ENCODE measurements at regions not wholly inside any gene's neighbourhood (a gene's known extent, or its start where the extent isn't known, plus 50 kb on each side); places are given as distances from the start of the nearest gene placed in this dataset.
A peak's percentile ranks its signal among the peaks of the same experiment; 100 is the strongest.

DNA sequence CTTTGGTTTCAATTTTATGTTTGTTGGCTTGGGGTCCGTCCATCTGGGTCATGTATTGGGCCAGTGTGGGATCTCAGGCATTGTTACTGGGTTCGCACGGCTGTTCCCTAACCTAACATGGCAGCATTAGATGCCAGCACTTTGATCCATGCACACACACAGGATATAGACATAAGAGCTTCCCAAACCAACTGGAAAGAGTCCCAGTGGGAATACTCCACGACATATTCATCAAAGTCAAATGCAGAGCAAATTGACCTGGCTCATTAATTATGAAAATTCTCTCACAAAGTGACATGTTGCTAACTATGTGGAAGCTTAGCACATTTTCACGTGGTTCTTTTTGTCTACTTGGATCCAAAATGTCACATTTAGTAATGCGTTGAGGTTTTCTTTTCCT, 130.4 kb downstream of the SETD4 start:
- Mint-ChIP-seq H3K36me3 (ENCODE audit: insufficient read depth, unreplicated experiment) (no peaks in the 10 kb centered on the region), H3K4me3 (ENCODE audit: unreplicated experiment) (no peak overlapping the region), H3K9me3 (ENCODE audit: unreplicated experiment) (no peaks in the 10 kb centered on the region), H3K27me3 (ENCODE audit: insufficient read depth, unreplicated experiment) (no peaks in the 10 kb centered on the region), H3K27ac (ENCODE audit: low read depth, unreplicated experiment) (no peak overlapping the region), H3K4me1 (ENCODE audit: insufficient read depth, unreplicated experiment) (peaks cover 10% of the 10 kb centered on the region)
- no peak for DNase-seq (ENCODE audit: unreplicated experiment)
- intact Hi-C loops (cut with micrococcal nuclease) = loop anchor here (5.0 kb wide), 1 partner anchor 43 kb away; no protein-coding TSS in a partner anchor
- TF ChIP-seq, protein P1, sequence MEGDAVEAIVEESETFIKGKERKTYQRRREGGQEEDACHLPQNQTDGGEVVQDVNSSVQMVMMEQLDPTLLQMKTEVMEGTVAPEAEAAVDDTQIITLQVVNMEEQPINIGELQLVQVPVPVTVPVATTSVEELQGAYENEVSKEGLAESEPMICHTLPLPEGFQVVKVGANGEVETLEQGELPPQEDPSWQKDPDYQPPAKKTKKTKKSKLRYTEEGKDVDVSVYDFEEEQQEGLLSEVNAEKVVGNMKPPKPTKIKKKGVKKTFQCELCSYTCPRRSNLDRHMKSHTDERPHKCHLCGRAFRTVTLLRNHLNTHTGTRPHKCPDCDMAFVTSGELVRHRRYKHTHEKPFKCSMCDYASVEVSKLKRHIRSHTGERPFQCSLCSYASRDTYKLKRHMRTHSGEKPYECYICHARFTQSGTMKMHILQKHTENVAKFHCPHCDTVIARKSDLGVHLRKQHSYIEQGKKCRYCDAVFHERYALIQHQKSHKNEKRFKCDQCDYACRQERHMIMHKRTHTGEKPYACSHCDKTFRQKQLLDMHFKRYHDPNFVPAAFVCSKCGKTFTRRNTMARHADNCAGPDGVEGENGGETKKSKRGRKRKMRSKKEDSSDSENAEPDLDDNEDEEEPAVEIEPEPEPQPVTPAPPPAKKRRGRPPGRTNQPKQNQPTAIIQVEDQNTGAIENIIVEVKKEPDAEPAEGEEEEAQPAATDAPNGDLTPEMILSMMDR (IDR thresholded peaks at IDR 0.05; ENCODE audit: unreplicated experiment) = no peak
- no TSS peak for BruUV-seq (replicated peaks)
- CTCF ChIA-PET = interaction anchor here (0.5 to 1.0 kb wide), 4 partner anchors 37 to 1243 kb away, joined by 3 read pairs; no protein-coding TSS in a partner anchor
- POLR2A ChIA-PET = no interaction called here

- ChIA-PET POLR2A (interaction anchor here (1.2 kb wide), 1 partner anchor 18 kb away, joined by 4 read pairs; no protein-coding TSS in a partner anchor), CTCF (interaction anchor here (0.6 to 1.1 kb wide), 3 partner anchors 87 to 1560 kb away, joined by 3 to 7 read pairs (median 3); no protein-coding TSS in a partner anchor)
- Mint-ChIP-seq H3K4me1 (ENCODE audit: insufficient read depth, unreplicated experiment) (peaks cover 25% of the 10 kb centered on the region), H3K36me3 (ENCODE audit: insufficient read depth, unreplicated experiment) (no peaks in the 10 kb centered on the region), H3K9me3 (ENCODE audit: unreplicated experiment) (no peaks in the 10 kb centered on the region), H3K27me3 (ENCODE audit: insufficient read depth, unreplicated experiment) (no peaks in the 10 kb centered on the region), H3K4me3 (ENCODE audit: unreplicated experiment) (no peak overlapping the region), H3K27ac (ENCODE audit: low read depth, unreplicated experiment) (no peak overlapping the region)
- intact Hi-C loops (cut with micrococcal nuclease) = no loop called here
- BruUV-seq (replicated peaks) = no TSS peak
- DNase-seq (ENCODE audit: unreplicated experiment) = no peak
- TF ChIP-seq, protein P1 (IDR thresholded peaks at IDR 0.05; ENCODE audit: unreplicated experiment) = no peak
Measured at GRCh38 chr21:35927262-35927661, 133.1 kb downstream of the SETD4 start.

DNA sequence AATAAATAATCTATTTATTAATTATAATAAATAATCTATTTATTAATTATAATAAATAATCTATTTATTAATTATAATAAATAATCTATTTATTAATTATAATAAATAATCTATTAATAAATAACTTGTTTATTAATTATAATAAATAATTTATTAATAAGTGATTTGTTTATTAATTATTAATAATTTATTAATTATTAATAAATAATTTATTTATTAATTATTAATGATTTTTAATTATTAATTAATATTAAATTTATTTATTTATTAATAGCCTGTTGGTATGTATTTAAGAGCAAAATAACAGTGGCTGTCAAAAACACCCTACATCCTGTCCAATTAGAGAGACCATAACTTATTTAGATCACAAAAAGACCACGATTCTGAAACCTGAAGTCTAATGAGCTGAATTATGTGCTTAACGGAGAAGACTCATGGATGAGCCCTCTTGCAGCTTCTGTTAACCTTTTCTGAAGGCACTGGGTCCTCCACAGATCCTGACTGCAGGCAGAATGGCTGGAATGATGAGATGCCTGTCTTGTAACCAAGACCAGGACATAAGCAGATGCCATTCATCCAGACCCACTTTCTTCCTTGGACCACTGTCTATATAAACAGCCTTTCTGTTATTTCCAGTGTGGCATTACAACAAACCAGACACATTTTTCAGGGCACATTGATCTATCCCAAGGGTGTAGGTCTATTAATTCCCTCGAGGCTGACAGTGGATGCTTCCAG, 134.2 kb downstream of the SETD4 start:
- BruUV-seq (replicated peaks) = no TSS peak
- no peak for DNase-seq (ENCODE audit: unreplicated experiment)
- POLR2A ChIA-PET = no interaction called here
- H3K36me3 Mint-ChIP-seq (ENCODE audit: insufficient read depth, unreplicated experiment) = no peaks in the 10 kb centered on the region
- H3K4me1 Mint-ChIP-seq (ENCODE audit: insufficient read depth, unreplicated experiment) = peaks cover 29% of the 10 kb centered on the region
- H3K9me3 Mint-ChIP-seq (ENCODE audit: unreplicated experiment) = no peaks in the 10 kb centered on the region
- CTCF ChIA-PET = interaction anchor here (1.3 kb wide), 1 partner anchor 24 kb away, joined by 4 read pairs; no protein-coding TSS in a partner anchor
- TF ChIP-seq, protein P1 (IDR thresholded peaks at IDR 0.05; ENCODE audit: unreplicated experiment) = no peak
- no peaks in the 10 kb centered on the region for H3K27me3 Mint-ChIP-seq (ENCODE audit: insufficient read depth, unreplicated experiment)
- peak overlapping the region; percentile 10 for H3K27ac Mint-ChIP-seq (ENCODE audit: low read depth, unreplicated experiment)
- intact Hi-C loops (cut with micrococcal nuclease) = no loop called here
- H3K4me3 Mint-ChIP-seq (ENCODE audit: unreplicated experiment) = no peak overlapping the region

GRCh38 chr21:35925497-35925896, 134.8 kb downstream of the SETD4 start:
- Mint-ChIP-seq H3K4me3 (ENCODE audit: unreplicated experiment) (no peak overlapping the region), H3K4me1 (ENCODE audit: insufficient read depth, unreplicated experiment) (peaks cover 29% of the 10 kb centered on the region), H3K36me3 (ENCODE audit: insufficient read depth, unreplicated experiment) (no peaks in the 10 kb centered on the region), H3K27ac (ENCODE audit: low read depth, unreplicated experiment) (peak overlapping the region; percentile 10), H3K27me3 (ENCODE audit: insufficient read depth, unreplicated experiment) (no peaks in the 10 kb centered on the region), H3K9me3 (ENCODE audit: unreplicated experiment) (no peaks in the 10 kb centered on the region)
- ChIA-PET CTCF (interaction anchor here (0.6 to 1.3 kb wide), 3 partner anchors 24 to 1418 kb away, joined by 3 to 4 read pairs (median 3); no protein-coding TSS in a partner anchor), POLR2A (interaction anchor here (1.1 kb wide), 1 partner anchor 145 kb away, joined by 3 read pairs; the partner anchor contains the start of gene CBR1)
- peak; percentile 44 for DNase-seq (ENCODE audit: unreplicated experiment)
- TF ChIP-seq, protein P1 (IDR thresholded peaks at IDR 0.05; ENCODE audit: unreplicated experiment) = no peak
- intact Hi-C loops (cut with micrococcal nuclease) = no loop called here
- no TSS peak for BruUV-seq (replicated peaks)

Measured in MCF 10A (cell line).